ENCODE measurements at regions not wholly inside any gene's neighbourhood (a gene's known extent, or its start where the extent isn't known, plus 50 kb on each side); places are given as distances from the start of the nearest gene placed in this dataset.

- Histone ChIP-seq H3K79me2 (ENCODE audit: control insufficient read depth, insufficient read depth, low read length) (no peaks in the 10 kb centered on the region), H3K79me1 (ENCODE audit: low read length) (peaks cover 14% of the 10 kb centered on the region), H4K8ac (ENCODE audit: low read depth, low read length) (no peak overlapping the region), H2BK5ac (ENCODE audit: low read length) (no peak overlapping the region), H3K27me3 (ENCODE audit: insufficient read depth, low read length, poor library complexity) (no peaks in the 10 kb centered on the region), H3K23ac (ENCODE audit: low read length) (no peak overlapping the region), H3K4me2 (ENCODE audit: low read length) (no peak overlapping the region), H2BK120ac (ENCODE audit: low read depth, low read length) (no peak overlapping the region), H4K5ac (ENCODE audit: low read length) (no peak overlapping the region), H3K36me3 (ENCODE audit: control insufficient read depth, insufficient read depth, low read length) (peaks cover 7% of the 10 kb centered on the region), H2BK15ac (replicated peaks; ENCODE audit: low read depth) (no peak overlapping the region), H3K4me1 (ENCODE audit: control insufficient read depth, low read depth, low read length) (no peaks in the 10 kb centered on the region), H3K9ac (ENCODE audit: low read length) (no peak overlapping the region), H3K18ac (ENCODE audit: low read length) (no peak overlapping the region), H3K4ac (ENCODE audit: low read depth, low read length) (no peak overlapping the region), H3K27ac (ENCODE audit: low read depth, low read length) (no peak overlapping the region), H3K56ac (ENCODE audit: low read length) (no peak overlapping the region), H3K4me3 (ENCODE audit: low read length) (no peak overlapping the region), H2AK5ac (ENCODE audit: low read length) (no peak overlapping the region)
- WGBS (ENCODE audit: extremely low coverage, insufficient coverage, low lambda C conversion rate): no CpG with 5 or more reads among the region's 15 CpGs
- no peak for DNase-seq
Observed at GRCh38 chr12:124477107-124477915, 90.1 kb downstream of the NCOR2 start.

GRCh38 chr12:124476011-124476400 lies 91.4 kb downstream of the NCOR2 start:
- no peak for DNase-seq

GRCh38 chr12:124475295-124476010 lies 92.0 kb downstream of the NCOR2 start:
- H3K18ac ChIP-seq (ENCODE audit: low read length): no peak overlapping the region
- H3K27me3 ChIP-seq (ENCODE audit: insufficient read depth, low read length, poor library complexity): no peaks in the 10 kb centered on the region
- H3K4me2 ChIP-seq (ENCODE audit: low read length): no peak overlapping the region
- H2BK120ac ChIP-seq (ENCODE audit: low read depth, low read length): no peak overlapping the region
- H3K36me3 ChIP-seq (ENCODE audit: control insufficient read depth, insufficient read depth, low read length): peaks cover 8% of the 10 kb centered on the region
- H4K8ac ChIP-seq (ENCODE audit: low read depth, low read length): no peak overlapping the region
- no peak overlapping the region for H4K5ac ChIP-seq (ENCODE audit: low read length)
- no peak overlapping the region for H3K4ac ChIP-seq (ENCODE audit: low read depth, low read length)
- peaks cover 14% of the 10 kb centered on the region for H3K79me1 ChIP-seq (ENCODE audit: low read length)
- no peaks in the 10 kb centered on the region for H3K79me2 ChIP-seq (ENCODE audit: control insufficient read depth, insufficient read depth, low read length)
- H2BK5ac ChIP-seq (ENCODE audit: low read length): no peak overlapping the region
- no CpG with 5 or more reads among the region's 14 CpGs for WGBS (ENCODE audit: extremely low coverage, insufficient coverage, low lambda C conversion rate)
- H3K4me3 ChIP-seq (ENCODE audit: low read length): no peak overlapping the region
- H3K9ac ChIP-seq (ENCODE audit: low read length): no peak overlapping the region
- H3K56ac ChIP-seq (ENCODE audit: low read length): no peak overlapping the region
- no peak overlapping the region for H2BK15ac ChIP-seq (replicated peaks; ENCODE audit: low read depth)
- DNase-seq: no peak
- H3K4me1 ChIP-seq (ENCODE audit: control insufficient read depth, low read depth, low read length): no peaks in the 10 kb centered on the region
- H3K27ac ChIP-seq (ENCODE audit: low read depth, low read length): no peak overlapping the region
- no peak overlapping the region for H3K23ac ChIP-seq (ENCODE audit: low read length)
- no peak overlapping the region for H2AK5ac ChIP-seq (ENCODE audit: low read length)

More at GRCh38 chr12:124476011-124476400, 91.4 kb downstream of the NCOR2 start:
- H2BK5ac ChIP-seq (ENCODE audit: low read length): no peak overlapping the region
- H3K18ac ChIP-seq (ENCODE audit: low read length): no peak overlapping the region
- no CpG with 5 or more reads among the region's 10 CpGs for WGBS (ENCODE audit: extremely low coverage, insufficient coverage, low lambda C conversion rate)
- H3K4me3 ChIP-seq (ENCODE audit: low read length): no peak overlapping the region
- H3K79me2 ChIP-seq (ENCODE audit: control insufficient read depth, insufficient read depth, low read length): no peaks in the 10 kb centered on the region
- H3K4me2 ChIP-seq (ENCODE audit: low read length): no peak overlapping the region
- H2AK5ac ChIP-seq (ENCODE audit: low read length): no peak overlapping the region
- H3K56ac ChIP-seq (ENCODE audit: low read length): no peak overlapping the region
- H3K27ac ChIP-seq (ENCODE audit: low read depth, low read length): no peak overlapping the region
- peaks cover 14% of the 10 kb centered on the region for H3K79me1 ChIP-seq (ENCODE audit: low read length)
- H3K9ac ChIP-seq (ENCODE audit: low read length): no peak overlapping the region
- no peaks in the 10 kb centered on the region for H3K27me3 ChIP-seq (ENCODE audit: insufficient read depth, low read length, poor library complexity)
- no peaks in the 10 kb centered on the region for H3K4me1 ChIP-seq (ENCODE audit: control insufficient read depth, low read depth, low read length)
- no peak overlapping the region for H4K5ac ChIP-seq (ENCODE audit: low read length)
- H4K8ac ChIP-seq (ENCODE audit: low read depth, low read length): no peak overlapping the region
- no peak overlapping the region for H2BK15ac ChIP-seq (replicated peaks; ENCODE audit: low read depth)
- H2BK120ac ChIP-seq (ENCODE audit: low read depth, low read length): no peak overlapping the region
- peaks cover 8% of the 10 kb centered on the region for H3K36me3 ChIP-seq (ENCODE audit: control insufficient read depth, insufficient read depth, low read length)
- no peak overlapping the region for H3K23ac ChIP-seq (ENCODE audit: low read length)
- H3K4ac ChIP-seq (ENCODE audit: low read depth, low read length): no peak overlapping the region

GRCh38 chr12:124474709-124475108 lies 92.7 kb downstream of the NCOR2 start:
- peaks cover 8% of the 10 kb centered on the region for H3K36me3 ChIP-seq (ENCODE audit: control insufficient read depth, insufficient read depth, low read length)

GRCh38 chr12:124472690-124473279 lies 94.6 kb downstream of the NCOR2 start:
- WGBS (ENCODE audit: extremely low coverage, insufficient coverage, low lambda C conversion rate): no CpG with 5 or more reads among the region's 14 CpGs
- no peak overlapping the region for H3K4ac ChIP-seq (ENCODE audit: low read depth, low read length)
- no peak for DNase-seq

More at GRCh38 chr12:124474709-124475108, 92.7 kb downstream of the NCOR2 start:
- Histone ChIP-seq H3K4me1 (ENCODE audit: control insufficient read depth, low read depth, low read length) (no peaks in the 10 kb centered on the region), H3K4me2 (ENCODE audit: low read length) (no peak overlapping the region), H3K56ac (ENCODE audit: low read length) (no peak overlapping the region), H3K27ac (ENCODE audit: low read depth, low read length) (no peak overlapping the region), H2BK15ac (replicated peaks; ENCODE audit: low read depth) (no peak overlapping the region), H3K18ac (ENCODE audit: low read length) (no peak overlapping the region), H3K23ac (ENCODE audit: low read length) (no peak overlapping the region), H3K79me1 (ENCODE audit: low read length) (peaks cover 14% of the 10 kb centered on the region), H2BK5ac (ENCODE audit: low read length) (no peak overlapping the region), H3K9ac (ENCODE audit: low read length) (no peak overlapping the region), H4K8ac (ENCODE audit: low read depth, low read length) (no peak overlapping the region), H3K4ac (ENCODE audit: low read depth, low read length) (no peak overlapping the region), H3K4me3 (ENCODE audit: low read length) (no peak overlapping the region), H2AK5ac (ENCODE audit: low read length) (no peak overlapping the region), H3K79me2 (ENCODE audit: control insufficient read depth, insufficient read depth, low read length) (no peaks in the 10 kb centered on the region), H2BK120ac (ENCODE audit: low read depth, low read length) (no peak overlapping the region), H4K5ac (ENCODE audit: low read length) (no peak overlapping the region), H3K27me3 (ENCODE audit: insufficient read depth, low read length, poor library complexity) (no peaks in the 10 kb centered on the region)
- no peak for DNase-seq
- WGBS (ENCODE audit: extremely low coverage, insufficient coverage, low lambda C conversion rate): no CpG with 5 or more reads among the region's 9 CpGs

More at GRCh38 chr12:124472690-124473279, 94.6 kb downstream of the NCOR2 start:
- H3K23ac ChIP-seq (ENCODE audit: low read length): no peak overlapping the region
- H3K4me1 ChIP-seq (ENCODE audit: control insufficient read depth, low read depth, low read length): no peaks in the 10 kb centered on the region
- H3K36me3 ChIP-seq (ENCODE audit: control insufficient read depth, insufficient read depth, low read length): peaks cover 8% of the 10 kb centered on the region
- no peak overlapping the region for H3K27ac ChIP-seq (ENCODE audit: low read depth, low read length)
- H2BK120ac ChIP-seq (ENCODE audit: low read depth, low read length): no peak overlapping the region
- H3K27me3 ChIP-seq (ENCODE audit: insufficient read depth, low read length, poor library complexity): no peaks in the 10 kb centered on the region
- no peak overlapping the region for H3K18ac ChIP-seq (ENCODE audit: low read length)
- no peak overlapping the region for H2BK15ac ChIP-seq (replicated peaks; ENCODE audit: low read depth)
- H3K9ac ChIP-seq (ENCODE audit: low read length): no peak overlapping the region
- peaks cover 2% of the 10 kb centered on the region for H3K79me2 ChIP-seq (ENCODE audit: control insufficient read depth, insufficient read depth, low read length)
- H3K79me1 ChIP-seq (ENCODE audit: low read length): peaks cover 8% of the 10 kb centered on the region
- H3K4me2 ChIP-seq (ENCODE audit: low read length): no peak overlapping the region
- H4K8ac ChIP-seq (ENCODE audit: low read depth, low read length): no peak overlapping the region
- no peak overlapping the region for H2AK5ac ChIP-seq (ENCODE audit: low read length)
- H3K56ac ChIP-seq (ENCODE audit: low read length): no peak overlapping the region
- H4K5ac ChIP-seq (ENCODE audit: low read length): no peak overlapping the region
- H2BK5ac ChIP-seq (ENCODE audit: low read length): no peak overlapping the region
- no peak overlapping the region for H3K4me3 ChIP-seq (ENCODE audit: low read length)

Data from mesendoderm (in vitro differentiated cells).